Mucosa of descending colon (tissue), 3 donors: ENCODE measurements at regions not wholly inside any gene's neighbourhood (a gene's known extent, or its start where the extent isn't known, plus 50 kb on each side); places are given as distances from the start of the nearest gene placed in this dataset.

Experiments used
- ATAC-seq: fragments of 200-7000 bp; cut with Tn5 transposase; one replicate; pipeline ENCODE4 v1.9.1; 2020; ENCODE audit warnings: mild to moderate bottlenecking, moderate library complexity
- DNase-seq, 3 donors: peaks; one replicate each; pipeline ENCODE4 v3.0.0-alpha.2; 2020
- H3K36me3 ChIP-seq: fragments of 200-600 bp; one replicate; pipeline ENCODE4 v1.8.0; 2021; ENCODE audit warnings: low read depth, mild to moderate bottlenecking
- H3K4me1 ChIP-seq: fragments of 200-600 bp; one replicate; pipeline ENCODE4 v1.8.0; 2021; ENCODE audit warnings: low read depth, mild to moderate bottlenecking
- H3K4me3 ChIP-seq: fragments of 200-600 bp; one replicate; pipeline ENCODE4 v1.8.0; 2021; ENCODE audit warnings: mild to moderate bottlenecking
- H3K9me3 ChIP-seq: fragments of 200-600 bp; one replicate; pipeline ENCODE4 v1.8.0; 2021; ENCODE audit warnings: mild to moderate bottlenecking
- CTCF ChIP-seq: fragments of 200-600 bp; IDR thresholded peaks from one replicate; pipeline ENCODE4 v1.8.0; 2022; ENCODE audit warnings: antibody characterized with exemption, mild to moderate bottlenecking
- intact Hi-C, 2 donors: fragments of 100-400 bp; cut with DNase I in 1 of 2; cut with micrococcal nuclease in 1 of 2; formaldehyde crosslinking; loops; one replicate each; pipeline versions ENCODE4 v1.11.0 to v1.11.1; 2022; cut with DNase I, micrococcal nuclease
- donor health status: DM: no; HTN: no; CAD: no; lungs with moderate emphysema.
- donor health status: DM: no; HTN: no; CAD: no.
- donor health status: DM: no; HTN: yes; CAD: no.

GRCh38 chr2:192327576-192327975 lies 132.8 kb upstream of the TMEFF2 start:
- DNase-seq = no peak
- intact Hi-C loops = no loop called here
- Histone ChIP-seq H3K9me3 (no peaks in the 10 kb centered on the region), H3K4me1 (no peaks in the 10 kb centered on the region), H3K4me3 (no peak overlapping the region), H3K36me3 (no peaks in the 10 kb centered on the region)
- no peak for ATAC-seq
- no peak for TF ChIP-seq CTCF

- Histone ChIP-seq H3K4me3 (no peak overlapping the region), H3K9me3 (no peaks in the 10 kb centered on the region), H3K36me3 (no peaks in the 10 kb centered on the region), H3K4me1 (no peaks in the 10 kb centered on the region)
- intact Hi-C loops = no loop called here
- no peak for TF ChIP-seq CTCF
- ATAC-seq = no peak
- peak in 1 of 3 donors; percentile 17 for DNase-seq
Measured at GRCh38 chr2:192315543-192315942, 120.8 kb upstream of the TMEFF2 start.

GRCh38 chr2:192314800-192315481 lies 120.2 kb upstream of the TMEFF2 start:
- H3K36me3 ChIP-seq = no peaks in the 10 kb centered on the region
- ATAC-seq = no peak
- H3K9me3 ChIP-seq = no peaks in the 10 kb centered on the region
- intact Hi-C loops = no loop called here
- TF ChIP-seq CTCF = no peak
- DNase-seq = peak in 1 of 3 donors; percentile 30
- no peak overlapping the region for H3K4me3 ChIP-seq
- H3K4me1 ChIP-seq = no peaks in the 10 kb centered on the region

GRCh38 chr2:192313773-192314172 lies 119.0 kb upstream of the TMEFF2 start:
- DNase-seq = peak in 1 of 3 donors; percentile 23

GRCh38 chr2:192311701-192312460 lies 117.1 kb upstream of the TMEFF2 start:
- no peak for DNase-seq
- no peak for TF ChIP-seq CTCF
- intact Hi-C loops = no loop called here
- ATAC-seq = no peak
- no peaks in the 10 kb centered on the region for H3K36me3 ChIP-seq
- H3K9me3 ChIP-seq = no peaks in the 10 kb centered on the region
- H3K4me1 ChIP-seq = no peaks in the 10 kb centered on the region
- no peak overlapping the region for H3K4me3 ChIP-seq

More at GRCh38 chr2:192313773-192314172, 119.0 kb upstream of the TMEFF2 start:
- Histone ChIP-seq H3K36me3 (no peaks in the 10 kb centered on the region), H3K9me3 (no peaks in the 10 kb centered on the region), H3K4me1 (no peaks in the 10 kb centered on the region), H3K4me3 (no peak overlapping the region)
- TF ChIP-seq CTCF = no peak
- no peak for ATAC-seq
- intact Hi-C loops = no loop called here
